H1 (cell line): ENCODE measurements at regions not wholly inside any gene's neighbourhood (a gene's known extent, or its start where the extent isn't known, plus 50 kb on each side); places are given as distances from the start of the nearest gene placed in this dataset.

Experiments used
- E2F6 ChIP-seq: IDR thresholded peaks from 2 replicates; pipeline ENCODE4 v1.6.1; 2012; ENCODE audit warnings: inconsistent platforms
- EP300 ChIP-seq, 2 experiments: IDR thresholded peaks; 1 replicate in 1 of 2; 2 replicates in 1 of 2; pipeline ENCODE4 v1.6.1; 2011 to 2012; ENCODE audit warnings: low read depth in 2 of 2, low read length in 2 of 2, mild to moderate bottlenecking in 2 of 2, borderline replicate concordance in 1 of 2, inconsistent platforms in 1 of 2, moderate library complexity in 1 of 2
- EZH2 ChIP-seq: fragments of 200-600 bp; sonication (generic); IDR thresholded peaks from 2 replicates; pipeline ENCODE4 v1.7.1; 2012; ENCODE audit warnings: low read depth, mild to moderate bottlenecking, moderate library complexity, low read length, inconsistent platforms; ENCODE audit not compliant: severe bottlenecking
- FOSL1 ChIP-seq: IDR thresholded peaks from 2 replicates; pipeline ENCODE4 v1.6.1; 2011; ENCODE audit warnings: mild to moderate bottlenecking, low read depth, low read length, moderate library complexity; ENCODE audit not compliant: insufficient read depth
- NRF1 ChIP-seq: IDR thresholded peaks from 2 replicates; pipeline ENCODE4 v1.6.1; 2011; ENCODE audit warnings: mild to moderate bottlenecking, low read depth, low read length, improper control_type of control experiment
- POLR2A ChIP-seq, 2 experiments: IDR thresholded peaks; 1 replicate in 1 of 2; 2 replicates in 1 of 2; pipeline ENCODE4 v1.6.1; 2011; ENCODE audit warnings: low read depth in 2 of 2, low read length in 2 of 2, mild to moderate bottlenecking in 2 of 2; ENCODE audit errors: control extremely low read depth in 1 of 2
- POLR2AphosphoS5 ChIP-seq: IDR thresholded peaks from 2 replicates; pipeline ENCODE4 v1.6.1; 2011; ENCODE audit warnings: low read depth, low read length
- RFX5 ChIP-seq: IDR thresholded peaks from 2 replicates; pipeline ENCODE4 v1.6.1; 2011; ENCODE audit warnings: low read depth, low read length, improper control_type of control experiment, borderline replicate concordance
- SUZ12 ChIP-seq: fragments of 200-600 bp; sonication (generic); IDR thresholded peaks from 2 replicates; pipeline ENCODE4 v1.6.1; 2012; ENCODE audit warnings: mild to moderate bottlenecking, inconsistent platforms, low read length, moderate library complexity, mixed read lengths
- TEAD4 ChIP-seq: IDR thresholded peaks from 2 replicates; pipeline ENCODE4 v1.6.1; 2012; ENCODE audit warnings: low read depth, low read length, inconsistent platforms, mixed read lengths
- TF ChIP-seq, protein P1 (sequence below), 3 experiments: IDR thresholded peaks; 1 replicate in 2 of 3; 2 replicates in 1 of 3; pipeline versions ENCODE4 v1.5.1 to v1.6.1; 2011; ENCODE audit warnings: low read length in 3 of 3, mild to moderate bottlenecking in 3 of 3, inconsistent platforms in 2 of 3, low read depth in 1 of 3, moderate library complexity in 1 of 3; ENCODE audit not compliant: insufficient read depth in 1 of 3; ENCODE audit errors: control extremely low read depth in 1 of 3

- TF ChIP-seq, protein P1, sequence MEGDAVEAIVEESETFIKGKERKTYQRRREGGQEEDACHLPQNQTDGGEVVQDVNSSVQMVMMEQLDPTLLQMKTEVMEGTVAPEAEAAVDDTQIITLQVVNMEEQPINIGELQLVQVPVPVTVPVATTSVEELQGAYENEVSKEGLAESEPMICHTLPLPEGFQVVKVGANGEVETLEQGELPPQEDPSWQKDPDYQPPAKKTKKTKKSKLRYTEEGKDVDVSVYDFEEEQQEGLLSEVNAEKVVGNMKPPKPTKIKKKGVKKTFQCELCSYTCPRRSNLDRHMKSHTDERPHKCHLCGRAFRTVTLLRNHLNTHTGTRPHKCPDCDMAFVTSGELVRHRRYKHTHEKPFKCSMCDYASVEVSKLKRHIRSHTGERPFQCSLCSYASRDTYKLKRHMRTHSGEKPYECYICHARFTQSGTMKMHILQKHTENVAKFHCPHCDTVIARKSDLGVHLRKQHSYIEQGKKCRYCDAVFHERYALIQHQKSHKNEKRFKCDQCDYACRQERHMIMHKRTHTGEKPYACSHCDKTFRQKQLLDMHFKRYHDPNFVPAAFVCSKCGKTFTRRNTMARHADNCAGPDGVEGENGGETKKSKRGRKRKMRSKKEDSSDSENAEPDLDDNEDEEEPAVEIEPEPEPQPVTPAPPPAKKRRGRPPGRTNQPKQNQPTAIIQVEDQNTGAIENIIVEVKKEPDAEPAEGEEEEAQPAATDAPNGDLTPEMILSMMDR (IDR thresholded peaks at IDR 0.05; ENCODE audit: control extremely low read depth in 1 of 3, insufficient read depth in 1 of 3, low read depth in 1 of 3, low read length in 3 of 3): no peak
- TF ChIP-seq POLR2AphosphoS5: no peak
- no peak for TF ChIP-seq NRF1
- no peak for TF ChIP-seq RFX5
- TF ChIP-seq TEAD4: no peak
- TF ChIP-seq EZH2: no peak
- no peak for TF ChIP-seq E2F6
- no peak for TF ChIP-seq EP300 (IDR thresholded peaks at IDR 0.05; ENCODE audit: borderline replicate concordance in 1 of 2, low read depth in 2 of 2, low read length in 2 of 2)
- no peak for TF ChIP-seq POLR2A (IDR thresholded peaks at IDR 0.05; ENCODE audit: control extremely low read depth in 1 of 2, low read depth in 2 of 2, low read length in 2 of 2)
- no peak for TF ChIP-seq FOSL1
- TF ChIP-seq SUZ12: no peak
Observed at GRCh38 chr11:130674686-130675308, 226.4 kb downstream of the ADAMTS15 start.
